GM10266 (cell line): ENCODE measurements at regions not wholly inside any gene's neighbourhood (a gene's known extent, or its start where the extent isn't known, plus 50 kb on each side); places are given as distances from the start of the nearest gene placed in this dataset.

Experiments
- DNase-seq: peaks from one replicate; pipeline ENCODE4 v3.0.0; 2012; ENCODE audit errors: extremely low spot score
- TF ChIP-seq, protein P1 (sequence below): IDR thresholded peaks from 2 replicates; pipeline ENCODE4 v1.5.1; 2012; ENCODE audit warnings: mild to moderate bottlenecking, low read depth; ENCODE audit not compliant: control insufficient read depth, insufficient read depth; ENCODE audit errors: missing control alignments

GRCh38 chr1:209267968-209268367 lies 315.5 kb upstream of the CAMK1G start:
- TF ChIP-seq, protein P1, sequence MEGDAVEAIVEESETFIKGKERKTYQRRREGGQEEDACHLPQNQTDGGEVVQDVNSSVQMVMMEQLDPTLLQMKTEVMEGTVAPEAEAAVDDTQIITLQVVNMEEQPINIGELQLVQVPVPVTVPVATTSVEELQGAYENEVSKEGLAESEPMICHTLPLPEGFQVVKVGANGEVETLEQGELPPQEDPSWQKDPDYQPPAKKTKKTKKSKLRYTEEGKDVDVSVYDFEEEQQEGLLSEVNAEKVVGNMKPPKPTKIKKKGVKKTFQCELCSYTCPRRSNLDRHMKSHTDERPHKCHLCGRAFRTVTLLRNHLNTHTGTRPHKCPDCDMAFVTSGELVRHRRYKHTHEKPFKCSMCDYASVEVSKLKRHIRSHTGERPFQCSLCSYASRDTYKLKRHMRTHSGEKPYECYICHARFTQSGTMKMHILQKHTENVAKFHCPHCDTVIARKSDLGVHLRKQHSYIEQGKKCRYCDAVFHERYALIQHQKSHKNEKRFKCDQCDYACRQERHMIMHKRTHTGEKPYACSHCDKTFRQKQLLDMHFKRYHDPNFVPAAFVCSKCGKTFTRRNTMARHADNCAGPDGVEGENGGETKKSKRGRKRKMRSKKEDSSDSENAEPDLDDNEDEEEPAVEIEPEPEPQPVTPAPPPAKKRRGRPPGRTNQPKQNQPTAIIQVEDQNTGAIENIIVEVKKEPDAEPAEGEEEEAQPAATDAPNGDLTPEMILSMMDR: no peak
- no peak for DNase-seq

- no peak for DNase-seq
- TF ChIP-seq, protein P1: no peak
Measured at GRCh38 chr1:209268479-209268878, 315.0 kb upstream of the CAMK1G start.

- TF ChIP-seq, protein P1: no peak
- no peak for DNase-seq
Measured at GRCh38 chr1:209276321-209276720, 307.2 kb upstream of the CAMK1G start.

GRCh38 chr1:209277662-209278061 lies 305.9 kb upstream of the CAMK1G start:
- no peak for DNase-seq
- TF ChIP-seq, protein P1: no peak

GRCh38 chr1:209291715-209292114 lies 291.8 kb upstream of the CAMK1G start:
- DNase-seq: no peak
- TF ChIP-seq, protein P1: no peak

- no peak for DNase-seq
- TF ChIP-seq, protein P1: no peak
Measured at GRCh38 chr1:209302779-209303568, 280.5 kb upstream of the CAMK1G start.

GRCh38 chr1:209304166-209304565 lies 279.3 kb upstream of the CAMK1G start:
- TF ChIP-seq, protein P1: no peak
- no peak for DNase-seq
